ENCODE measurements at regions not wholly inside any gene's neighbourhood (a gene's known extent, or its start where the extent isn't known, plus 50 kb on each side); places are given as distances from the start of the nearest gene placed in this dataset.

DNA sequence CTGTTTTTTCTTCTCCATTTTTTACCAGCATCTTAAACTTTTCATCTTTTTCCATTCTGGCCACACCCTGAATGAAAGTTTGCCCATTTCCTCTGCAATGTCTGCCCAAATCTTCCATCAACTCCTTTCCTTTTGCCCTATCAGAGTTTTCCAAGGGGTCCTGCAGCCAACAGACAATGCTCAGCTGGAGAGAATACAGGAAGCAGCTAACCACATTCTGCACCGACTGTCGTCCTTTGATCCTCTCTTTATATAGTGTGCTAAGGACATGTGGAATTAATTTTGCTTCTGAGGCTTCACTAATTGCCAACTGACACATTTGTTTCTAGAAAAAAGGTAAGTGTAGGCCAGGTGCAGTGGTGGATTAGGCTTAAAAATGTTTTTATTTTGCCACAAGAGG lies 50.5 kb upstream of the DLX2 start:
- no peak for DNase-seq (ENCODE audit: low spot score)

DNA sequence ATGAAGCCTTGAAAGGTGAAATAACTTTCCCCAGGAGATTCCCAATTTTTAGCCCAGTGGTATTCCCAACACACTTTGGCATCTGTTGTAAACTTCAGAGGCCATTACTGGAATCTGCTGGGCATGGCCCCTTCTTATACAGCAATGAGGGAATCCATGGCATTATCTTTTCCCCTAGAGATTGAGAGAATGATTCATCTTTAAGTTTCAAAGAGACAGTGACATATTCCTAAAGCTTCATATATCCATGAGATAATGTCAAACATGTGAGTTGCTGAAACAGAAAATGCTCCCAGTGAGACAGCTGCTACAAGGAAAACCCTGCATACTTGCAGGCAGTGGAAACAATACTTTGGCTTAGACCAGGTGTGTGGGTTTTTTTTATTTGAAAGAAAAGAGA lies 51.1 kb upstream of the DLX2 start:
- TF ChIP-seq CTCF (IDR thresholded peaks at IDR 0.05; ENCODE audit: extremely low read depth, missing control alignments): no peak
- no peak for DNase-seq (ENCODE audit: low spot score)

More for the DNA sequence above, 50.5 kb upstream of the DLX2 start:
- no peak for TF ChIP-seq CTCF (IDR thresholded peaks at IDR 0.05; ENCODE audit: extremely low read depth, missing control alignments)

GRCh38 chr2:172155752-172156151 lies 53.1 kb upstream of the DLX2 start:
- DNase-seq (ENCODE audit: low spot score): no peak

GRCh38 chr2:172160839-172161238 lies 58.1 kb upstream of the DLX2 start:
- DNase-seq (ENCODE audit: low spot score): no peak
- no peak for TF ChIP-seq CTCF (IDR thresholded peaks at IDR 0.05; ENCODE audit: extremely low read depth, missing control alignments)

More at GRCh38 chr2:172155752-172156151, 53.1 kb upstream of the DLX2 start:
- TF ChIP-seq CTCF (IDR thresholded peaks at IDR 0.05; ENCODE audit: extremely low read depth, missing control alignments): no peak

- no peak for DNase-seq (ENCODE audit: low spot score)
- no peak for TF ChIP-seq CTCF (IDR thresholded peaks at IDR 0.05; ENCODE audit: extremely low read depth, missing control alignments)
Measured at GRCh38 chr2:172162225-172162733, 59.6 kb upstream of the DLX2 start.

DNA sequence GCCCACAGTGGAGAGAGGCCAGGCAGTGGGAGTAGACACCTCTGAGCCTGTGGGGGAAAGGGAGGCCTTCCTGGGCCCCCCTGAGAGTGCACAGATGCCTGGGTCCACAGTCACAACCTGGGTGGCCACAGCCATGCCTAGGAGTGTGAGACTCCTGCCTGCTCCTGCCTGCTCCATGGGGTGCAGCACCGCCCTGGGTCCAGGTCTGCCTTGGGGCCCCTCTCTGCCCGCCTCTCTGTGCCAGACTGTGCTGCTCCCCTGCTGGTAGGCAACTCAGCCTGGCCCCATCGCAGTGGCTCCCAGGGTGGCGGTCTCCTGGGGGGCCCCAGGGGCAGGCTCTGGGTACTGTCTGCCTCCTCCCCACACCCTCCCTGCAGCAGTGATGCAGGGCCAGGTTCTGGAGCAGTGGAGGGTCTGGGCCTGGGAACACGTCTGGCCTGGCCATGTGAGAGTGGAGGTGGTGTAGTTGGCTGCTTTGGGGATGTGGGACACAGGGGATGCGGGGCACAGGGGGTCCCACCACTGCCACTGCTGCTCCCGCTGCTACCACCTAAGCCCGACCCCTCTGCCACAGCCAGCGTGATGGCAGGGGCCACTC lies 60.1 kb upstream of the DLX2 start:
- TF ChIP-seq CTCF (IDR thresholded peaks at IDR 0.05; ENCODE audit: extremely low read depth, missing control alignments): no peak
- DNase-seq (ENCODE audit: low spot score): no peak

GRCh38 chr2:172168917-172169346 lies 66.2 kb upstream of the DLX2 start:
- TF ChIP-seq CTCF (IDR thresholded peaks at IDR 0.05; ENCODE audit: extremely low read depth, missing control alignments): no peak
- no peak for DNase-seq (ENCODE audit: low spot score)
